ENCODE measurements at regions not wholly inside any gene's neighbourhood (a gene's known extent, or its start where the extent isn't known, plus 50 kb on each side); places are given as distances from the start of the nearest gene placed in this dataset.

GRCh38 chr3:147538034-147538433 is 128.9 kb downstream of the ZIC1 start:
- Mint-ChIP-seq H3K9me3 (peaks cover 28% of the 10 kb centered on the region), H3K4me1 (ENCODE audit: low read depth) (no peaks in the 10 kb centered on the region), H3K27me3 (no peaks in the 10 kb centered on the region), H3K36me3 (ENCODE audit: low read depth) (no peaks in the 10 kb centered on the region), H3K27ac (no peak overlapping the region), H3K4me3 (no peak overlapping the region)
- DNase-seq = no peak

- H3K9me3 Mint-ChIP-seq = peaks cover 27% of the 10 kb centered on the region
- no peaks in the 10 kb centered on the region for H3K4me1 Mint-ChIP-seq (ENCODE audit: low read depth)
- no peaks in the 10 kb centered on the region for H3K36me3 Mint-ChIP-seq (ENCODE audit: low read depth)
- no peak for DNase-seq
- H3K27me3 Mint-ChIP-seq = no peaks in the 10 kb centered on the region
- no peak overlapping the region for H3K27ac Mint-ChIP-seq
- H3K4me3 Mint-ChIP-seq = no peak overlapping the region
Observed at GRCh38 chr3:147540921-147541320, 131.8 kb downstream of the ZIC1 start.

GRCh38 chr3:147544290-147544689 is 135.1 kb downstream of the ZIC1 start:
- peaks cover 28% of the 10 kb centered on the region for H3K9me3 Mint-ChIP-seq
- H3K4me3 Mint-ChIP-seq = no peak overlapping the region
- H3K27me3 Mint-ChIP-seq = no peaks in the 10 kb centered on the region
- no peaks in the 10 kb centered on the region for H3K4me1 Mint-ChIP-seq (ENCODE audit: low read depth)
- H3K27ac Mint-ChIP-seq = no peak overlapping the region
- H3K36me3 Mint-ChIP-seq (ENCODE audit: low read depth) = no peaks in the 10 kb centered on the region
- no peak for DNase-seq

- no peaks in the 10 kb centered on the region for H3K4me1 Mint-ChIP-seq (ENCODE audit: low read depth)
- DNase-seq = no peak
- H3K4me3 Mint-ChIP-seq = no peak overlapping the region
- H3K27ac Mint-ChIP-seq = no peak overlapping the region
- H3K36me3 Mint-ChIP-seq (ENCODE audit: low read depth) = no peaks in the 10 kb centered on the region
- H3K9me3 Mint-ChIP-seq = peaks cover 11% of the 10 kb centered on the region
- H3K27me3 Mint-ChIP-seq = no peaks in the 10 kb centered on the region
Observed at GRCh38 chr3:147551491-147551890, 142.3 kb downstream of the ZIC1 start.

GRCh38 chr3:147554332-147554731 is 145.2 kb downstream of the ZIC1 start:
- no peak for DNase-seq
- Mint-ChIP-seq H3K27me3 (no peaks in the 10 kb centered on the region), H3K9me3 (peaks cover 6% of the 10 kb centered on the region), H3K4me1 (ENCODE audit: low read depth) (no peaks in the 10 kb centered on the region), H3K36me3 (ENCODE audit: low read depth) (no peaks in the 10 kb centered on the region), H3K4me3 (no peak overlapping the region), H3K27ac (no peak overlapping the region)

GRCh38 chr3:147572970-147573340 is 163.8 kb downstream of the ZIC1 start:
- H3K27me3 Mint-ChIP-seq = no peaks in the 10 kb centered on the region
- no peak for DNase-seq
- H3K27ac Mint-ChIP-seq = no peak overlapping the region
- H3K9me3 Mint-ChIP-seq = peaks cover 15% of the 10 kb centered on the region
- no peak overlapping the region for H3K4me3 Mint-ChIP-seq
- H3K4me1 Mint-ChIP-seq (ENCODE audit: low read depth) = no peaks in the 10 kb centered on the region
- no peaks in the 10 kb centered on the region for H3K36me3 Mint-ChIP-seq (ENCODE audit: low read depth)

- Mint-ChIP-seq H3K36me3 (ENCODE audit: low read depth) (no peaks in the 10 kb centered on the region), H3K27me3 (no peaks in the 10 kb centered on the region), H3K4me3 (no peak overlapping the region), H3K4me1 (ENCODE audit: low read depth) (no peaks in the 10 kb centered on the region), H3K27ac (no peak overlapping the region), H3K9me3 (peaks cover 15% of the 10 kb centered on the region)
- no peak for DNase-seq
Observed at GRCh38 chr3:147574621-147575020, 165.5 kb downstream of the ZIC1 start.

- Mint-ChIP-seq H3K36me3 (ENCODE audit: low read depth) (no peaks in the 10 kb centered on the region), H3K9me3 (peaks cover 15% of the 10 kb centered on the region), H3K27me3 (no peaks in the 10 kb centered on the region), H3K4me1 (ENCODE audit: low read depth) (no peaks in the 10 kb centered on the region), H3K27ac (no peak overlapping the region), H3K4me3 (no peak overlapping the region)
- DNase-seq = no peak
Observed at GRCh38 chr3:147575391-147575790, 166.2 kb downstream of the ZIC1 start.

GRCh38 chr3:147582642-147583041 is 173.5 kb downstream of the ZIC1 start:
- no peaks in the 10 kb centered on the region for H3K4me1 Mint-ChIP-seq (ENCODE audit: low read depth)
- H3K27me3 Mint-ChIP-seq = no peaks in the 10 kb centered on the region
- H3K4me3 Mint-ChIP-seq = no peak overlapping the region
- DNase-seq = no peak
- peaks cover 4% of the 10 kb centered on the region for H3K9me3 Mint-ChIP-seq
- no peaks in the 10 kb centered on the region for H3K36me3 Mint-ChIP-seq (ENCODE audit: low read depth)
- H3K27ac Mint-ChIP-seq = no peak overlapping the region

- no peak for DNase-seq
- peaks cover 6% of the 10 kb centered on the region for H3K9me3 Mint-ChIP-seq
- no peak overlapping the region for H3K27ac Mint-ChIP-seq
- H3K36me3 Mint-ChIP-seq (ENCODE audit: low read depth) = no peaks in the 10 kb centered on the region
- H3K4me3 Mint-ChIP-seq = no peak overlapping the region
- no peaks in the 10 kb centered on the region for H3K27me3 Mint-ChIP-seq
- H3K4me1 Mint-ChIP-seq (ENCODE audit: low read depth) = no peaks in the 10 kb centered on the region
Observed at GRCh38 chr3:147589016-147589415, 179.9 kb downstream of the ZIC1 start.

- Mint-ChIP-seq H3K9me3 (peaks cover 11% of the 10 kb centered on the region), H3K36me3 (ENCODE audit: low read depth) (no peaks in the 10 kb centered on the region), H3K27me3 (no peaks in the 10 kb centered on the region), H3K27ac (no peak overlapping the region), H3K4me3 (no peak overlapping the region), H3K4me1 (ENCODE audit: low read depth) (no peaks in the 10 kb centered on the region)
- no peak for DNase-seq
Observed at GRCh38 chr3:147604136-147604535, 195.0 kb downstream of the ZIC1 start.

- Mint-ChIP-seq H3K27me3 (no peaks in the 10 kb centered on the region), H3K36me3 (ENCODE audit: low read depth) (no peaks in the 10 kb centered on the region), H3K9me3 (no peaks in the 10 kb centered on the region), H3K4me1 (ENCODE audit: low read depth) (no peaks in the 10 kb centered on the region), H3K27ac (no peak overlapping the region), H3K4me3 (no peak overlapping the region)
- DNase-seq = no peak
Observed at GRCh38 chr3:147613725-147614124, 204.6 kb downstream of the ZIC1 start.

- Mint-ChIP-seq H3K36me3 (ENCODE audit: low read depth) (no peaks in the 10 kb centered on the region), H3K4me1 (ENCODE audit: low read depth) (no peaks in the 10 kb centered on the region), H3K4me3 (no peak overlapping the region), H3K27ac (no peak overlapping the region), H3K9me3 (no peaks in the 10 kb centered on the region), H3K27me3 (no peaks in the 10 kb centered on the region)
- DNase-seq = no peak
Observed at GRCh38 chr3:147614210-147614609, 205.0 kb downstream of the ZIC1 start.

- Mint-ChIP-seq H3K36me3 (ENCODE audit: low read depth) (no peaks in the 10 kb centered on the region), H3K4me1 (ENCODE audit: low read depth) (no peaks in the 10 kb centered on the region), H3K27ac (no peak overlapping the region), H3K9me3 (no peaks in the 10 kb centered on the region), H3K4me3 (no peak overlapping the region), H3K27me3 (no peaks in the 10 kb centered on the region)
- no peak for DNase-seq
Observed at GRCh38 chr3:147615035-147615434, 205.9 kb downstream of the ZIC1 start.

GRCh38 chr3:147616998-147617619 is 207.9 kb downstream of the ZIC1 start:
- Mint-ChIP-seq H3K27ac (no peak overlapping the region), H3K4me3 (no peak overlapping the region), H3K36me3 (ENCODE audit: low read depth) (no peaks in the 10 kb centered on the region), H3K27me3 (no peaks in the 10 kb centered on the region), H3K4me1 (ENCODE audit: low read depth) (no peaks in the 10 kb centered on the region), H3K9me3 (no peaks in the 10 kb centered on the region)
- DNase-seq = no peak

GRCh38 chr3:147618691-147619090 is 209.5 kb downstream of the ZIC1 start:
- Mint-ChIP-seq H3K27ac (no peak overlapping the region), H3K4me3 (no peak overlapping the region), H3K36me3 (ENCODE audit: low read depth) (no peaks in the 10 kb centered on the region), H3K9me3 (peaks cover 2% of the 10 kb centered on the region), H3K4me1 (ENCODE audit: low read depth) (no peaks in the 10 kb centered on the region), H3K27me3 (no peaks in the 10 kb centered on the region)
- no peak for DNase-seq

Data from activated T-cell treated with anti-CD3 and anti-CD28 coated beads, Interleukin-2, amount 50 U/mL, for 24 hours (primary cell).